VCaP (cell line): ENCODE measurements at regions not wholly inside any gene's neighbourhood (a gene's known extent, or its start where the extent isn't known, plus 50 kb on each side); places are given as distances from the start of the nearest gene placed in this dataset.

Experiments
- H3K27ac ChIP-seq: fragments of 450-650 bp; 2 replicates; pipeline ENCODE4 v1.5.1; 2017
- CTCF ChIP-seq: fragments of 450-650 bp; conservative IDR thresholded peaks from 2 replicates; pipeline ENCODE4 v1.5.1; 2017; ENCODE audit warnings: mild to moderate bottlenecking, moderate library complexity

- TF ChIP-seq CTCF: no peak
- H3K27ac ChIP-seq: no peak overlapping the region
These were observed 74.0 kb upstream of the ZBTB18 start for GRCh38 chr1:243977094-243977493.

- TF ChIP-seq CTCF: no peak
- no peak overlapping the region for H3K27ac ChIP-seq
These were observed 76.4 kb upstream of the ZBTB18 start for GRCh38 chr1:243974451-243975292.

GRCh38 chr1:243973169-243973568, 77.9 kb upstream of the ZBTB18 start:
- no peak overlapping the region for H3K27ac ChIP-seq
- TF ChIP-seq CTCF: no peak; the same call in 1 of the 2 replicates

GRCh38 chr1:243970077-243970476, 81.0 kb upstream of the ZBTB18 start:
- H3K27ac ChIP-seq: no peak overlapping the region
- TF ChIP-seq CTCF: no peak

GRCh38 chr1:243968413-243968812, 82.7 kb upstream of the ZBTB18 start:
- no peak overlapping the region for H3K27ac ChIP-seq
- TF ChIP-seq CTCF: no peak

- no peak for TF ChIP-seq CTCF
These were observed 86.2 kb upstream of the ZBTB18 start for GRCh38 chr1:243964915-243965314.

GRCh38 chr1:243963571-243963970, 87.5 kb upstream of the ZBTB18 start:
- TF ChIP-seq CTCF: no peak
- H3K27ac ChIP-seq: no peak overlapping the region

More at GRCh38 chr1:243964915-243965314, 86.2 kb upstream of the ZBTB18 start:
- H3K27ac ChIP-seq: no peak overlapping the region
